Neuronal stem cell (in vitro differentiated cells): ENCODE measurements at regions not wholly inside any gene's neighbourhood (a gene's known extent, or its start where the extent isn't known, plus 50 kb on each side); places are given as distances from the start of the nearest gene placed in this dataset.

ENCODE experiments used
- DNase-seq: peaks from one replicate; pipeline ENCODE4 v3.0.0-alpha.2; 2013; ENCODE audit warnings: low spot score
- H2AFZ ChIP-seq: one replicate; pipeline ENCODE4 v1.6.1; 2013; ENCODE audit warnings: mild to moderate bottlenecking, low read length, inconsistent platforms
- H2AK5ac ChIP-seq: 2 replicates; pipeline ENCODE4 v1.6.1; 2013; ENCODE audit warnings: low read depth, mild to moderate bottlenecking, inconsistent platforms, low read length, moderate library complexity, mixed read lengths
- H2BK120ac ChIP-seq: 2 replicates; pipeline ENCODE4 v1.6.1; 2013; ENCODE audit warnings: low read depth, mild to moderate bottlenecking, inconsistent platforms, low read length, moderate library complexity, mixed read lengths
- H2BK12ac ChIP-seq: one replicate; pipeline ENCODE4 v1.6.1; 2013; ENCODE audit warnings: low read length, inconsistent platforms
- H2BK15ac ChIP-seq: 2 replicates; pipeline ENCODE4 v1.6.1; 2013; ENCODE audit warnings: mild to moderate bottlenecking, low read length, inconsistent platforms, mixed read lengths
- H2BK5ac ChIP-seq: one replicate; pipeline ENCODE4 v1.6.1; 2013; ENCODE audit warnings: inconsistent platforms, mild to moderate bottlenecking, low read length, moderate library complexity
- H3K14ac ChIP-seq: one replicate; pipeline ENCODE4 v1.6.1; 2013; ENCODE audit warnings: low read length, inconsistent platforms
- H3K18ac ChIP-seq: 2 replicates; pipeline ENCODE4 v1.6.1; 2013; ENCODE audit warnings: low read length, inconsistent platforms
- H3K23ac ChIP-seq: 2 replicates; pipeline ENCODE4 v1.6.1; 2013; ENCODE audit warnings: low read depth, mild to moderate bottlenecking, mixed read lengths, low read length, inconsistent platforms; ENCODE audit not compliant: poor library complexity
- H3K27ac ChIP-seq: replicated peaks from 3 replicates; pipeline ENCODE4 v1.5.1; 2013; ENCODE audit warnings: low read length, inconsistent platforms
- H3K27me3 ChIP-seq, 3 experiments: 2 replicates each; pipeline ENCODE4 v1.6.1; 2013; ENCODE audit warnings: low read length in 3 of 3, mild to moderate bottlenecking in 2 of 3, inconsistent platforms in 1 of 3, low read depth in 1 of 3, mixed read lengths in 1 of 3, moderate library complexity in 1 of 3; ENCODE audit not compliant: control insufficient read depth in 3 of 3, insufficient read depth in 3 of 3
- H3K36me3 ChIP-seq, 2 donors: replicated peaks in 1 of 2; 2 replicates each; pipeline ENCODE4 v1.6.1; 2013; ENCODE audit warnings: low read length in 2 of 2; ENCODE audit not compliant: control insufficient read depth in 2 of 2, insufficient read depth in 2 of 2
- H3K4ac ChIP-seq: 2 replicates; pipeline ENCODE4 v1.6.1; 2013; ENCODE audit warnings: inconsistent platforms, mild to moderate bottlenecking, low read length, moderate library complexity
- H3K4me1 ChIP-seq, 2 donors: 1 replicate in 1 of 2; 2 replicates in 1 of 2; pipeline ENCODE4 v1.6.1; 2013; ENCODE audit warnings: low read length in 2 of 2, low read depth in 1 of 2; ENCODE audit not compliant: control insufficient read depth in 2 of 2, insufficient read depth in 1 of 2
- H3K4me2 ChIP-seq: one replicate; pipeline ENCODE4 v1.6.1; 2013; ENCODE audit warnings: mild to moderate bottlenecking, low read length, inconsistent platforms; ENCODE audit not compliant: insufficient read depth, poor library complexity, severe bottlenecking
- H3K4me3 ChIP-seq, 2 donors: 2 replicates each; pipeline ENCODE4 v1.5.1; 2013; ENCODE audit warnings: low read length in 2 of 2, mild to moderate bottlenecking in 2 of 2, inconsistent platforms in 1 of 2, moderate library complexity in 1 of 2
- H3K79me1 ChIP-seq: one replicate; pipeline ENCODE4 v1.6.1; 2013; ENCODE audit warnings: low read depth, mild to moderate bottlenecking, inconsistent platforms, low read length, moderate library complexity
- H3K9ac ChIP-seq: one replicate; pipeline ENCODE4 v1.6.1; 2013; ENCODE audit warnings: mild to moderate bottlenecking, low read depth, low read length, inconsistent platforms; ENCODE audit not compliant: poor library complexity
- H3K9me3 ChIP-seq, 2 donors: replicated peaks in 1 of 2; 2 replicates each; pipeline versions ENCODE3 to v1.6.1; 2013; ENCODE audit warnings: low read length in 2 of 2, mild to moderate bottlenecking in 2 of 2, inconsistent platforms in 1 of 2, low read depth in 1 of 2, mixed read lengths in 1 of 2, moderate library complexity in 1 of 2; ENCODE audit not compliant: control insufficient read depth in 2 of 2, insufficient read depth in 1 of 2
- H4K8ac ChIP-seq: one replicate; pipeline ENCODE4 v1.6.1; 2013; ENCODE audit warnings: low read depth, mild to moderate bottlenecking, inconsistent platforms, low read length, moderate library complexity
- H4K91ac ChIP-seq: one replicate; pipeline ENCODE4 v1.6.1; 2013; ENCODE audit warnings: low read length, low read depth, mild to moderate bottlenecking, inconsistent platforms; ENCODE audit not compliant: poor library complexity
- WGBS, 2 donors: extraction: QIAGEN DNeasy Blood & Tissue Kit; methylation state at CpG; one replicate each; pipeline ENCODE4 v1.1.7; 2013; ENCODE audit warnings: missing lambda C conversion rate in 2 of 2, mixed read lengths in 1 of 2; ENCODE audit not compliant: insufficient read length in 2 of 2, insufficient replicate concordance in 1 of 2; ENCODE audit errors: extremely low coverage in 2 of 2; 5-methylcytosine and 5-hydroxymethylcytosine counted together

DNA sequence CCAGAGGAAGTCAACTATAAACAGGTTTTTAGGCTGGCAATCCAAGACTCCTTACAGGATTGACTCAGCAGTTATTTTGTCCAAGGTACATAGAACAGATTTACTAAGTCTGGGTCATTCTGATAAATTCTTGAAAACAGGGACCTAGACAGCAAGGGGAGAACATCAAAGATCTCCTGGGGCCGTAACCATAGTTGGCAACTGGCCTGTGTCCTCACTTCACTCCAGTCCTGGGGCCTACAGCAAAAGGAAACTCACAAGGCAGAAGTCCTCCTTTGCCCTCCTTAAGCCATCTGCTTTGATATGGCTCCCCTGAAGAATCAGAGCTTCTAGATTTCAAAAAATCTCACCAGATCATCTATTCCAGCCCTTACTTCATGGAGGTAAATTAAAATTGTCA is 207.2 kb upstream of the IGF1 start:
- no peak overlapping the region for H4K91ac ChIP-seq
- H2AFZ ChIP-seq, result no peak overlapping the region
- H3K23ac ChIP-seq, result no peak overlapping the region
- DNase-seq, result no peak
- H3K4me2 ChIP-seq, result no peak overlapping the region
- no peak overlapping the region for H3K27ac ChIP-seq
- H2AK5ac ChIP-seq, result no peak overlapping the region
- H3K4me1 ChIP-seq, result peaks cover 13 to 14% of the 10 kb centered on the region in 2 donors
- no peak overlapping the region for H4K8ac ChIP-seq
- H3K9me3 ChIP-seq, result no peaks in the 10 kb centered on the region
- H2BK12ac ChIP-seq, result no peak overlapping the region
- no CpG with 5 or more reads among the region's 1 CpG for WGBS, 2 donors
- H2BK5ac ChIP-seq, result no peak overlapping the region
- no peak overlapping the region for H3K14ac ChIP-seq
- peaks cover 0 to 16% (median 0%) of the 10 kb centered on the region in 3 experiments for H3K27me3 ChIP-seq
- H2BK120ac ChIP-seq, result no peak overlapping the region
- H3K79me1 ChIP-seq, result no peaks in the 10 kb centered on the region
- no peak overlapping the region for H3K4me3 ChIP-seq
- H2BK15ac ChIP-seq, result no peak overlapping the region
- H3K4ac ChIP-seq, result no peak overlapping the region
- no peaks in the 10 kb centered on the region for H3K36me3 ChIP-seq
- no peak overlapping the region for H3K18ac ChIP-seq
- no peak overlapping the region for H3K9ac ChIP-seq

DNA sequence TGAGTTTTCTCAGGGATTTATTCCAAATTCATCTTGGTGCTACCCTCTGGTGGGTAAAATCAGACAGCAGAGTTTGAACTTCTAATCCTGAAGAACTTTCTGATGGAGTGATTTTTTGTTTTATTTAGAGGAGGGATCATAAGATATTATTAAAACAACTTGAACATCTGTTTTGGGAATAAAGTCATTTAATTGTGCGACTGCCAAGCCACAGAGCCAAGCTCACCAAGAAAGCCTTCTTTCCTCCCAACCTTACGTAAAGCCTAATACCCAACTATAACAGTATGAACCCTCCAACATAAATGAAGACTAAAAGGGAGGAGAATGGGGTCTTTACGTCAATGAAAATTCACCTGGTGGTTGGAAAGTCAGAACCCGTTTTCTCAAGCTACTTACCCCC is 205.5 kb upstream of the IGF1 start:
- no peaks in the 10 kb centered on the region for H3K79me1 ChIP-seq
- no peak overlapping the region for H3K9ac ChIP-seq
- no peak overlapping the region for H3K23ac ChIP-seq
- WGBS, 2 donors, result no CpG with 5 or more reads among the region's 4 CpGs
- H4K8ac ChIP-seq, result no peak overlapping the region
- H3K18ac ChIP-seq, result no peak overlapping the region
- no peak overlapping the region for H2AK5ac ChIP-seq
- H3K9me3 ChIP-seq, result no peaks in the 10 kb centered on the region
- H2BK120ac ChIP-seq, result no peak overlapping the region
- H2BK5ac ChIP-seq, result no peak overlapping the region
- no peak for DNase-seq
- no peak overlapping the region for H3K27ac ChIP-seq
- no peak overlapping the region for H4K91ac ChIP-seq
- H3K27me3 ChIP-seq, result peaks cover 0 to 6% (median 0%) of the 10 kb centered on the region in 3 experiments
- H2AFZ ChIP-seq, result no peak overlapping the region
- no peak overlapping the region for H3K14ac ChIP-seq
- peaks cover 4 to 5% of the 10 kb centered on the region in 2 donors for H3K4me1 ChIP-seq
- H3K4ac ChIP-seq, result no peak overlapping the region
- H2BK15ac ChIP-seq, result no peak overlapping the region
- H3K36me3 ChIP-seq, result no peaks in the 10 kb centered on the region
- no peak overlapping the region for H3K4me2 ChIP-seq
- no peak overlapping the region for H2BK12ac ChIP-seq
- H3K4me3 ChIP-seq, result no peak overlapping the region

DNA sequence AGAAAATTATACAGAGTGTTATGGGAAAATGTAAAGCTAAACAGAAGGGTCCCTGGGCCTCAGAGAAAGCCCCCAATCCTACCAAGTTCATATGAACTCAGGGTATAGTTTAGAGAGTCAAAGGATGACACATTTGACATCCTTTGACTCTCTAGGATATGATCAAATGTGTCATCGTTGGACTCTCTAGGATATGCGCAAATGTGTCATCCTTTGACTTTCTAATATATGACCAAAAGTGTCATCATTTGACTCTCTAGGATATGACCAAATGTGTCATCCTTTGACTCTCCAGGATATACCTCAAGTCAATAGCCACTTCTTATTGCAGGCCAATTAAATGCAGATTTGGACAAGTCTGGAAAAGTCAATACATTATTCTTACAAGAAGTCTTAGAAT is 204.8 kb upstream of the IGF1 start:
- Histone ChIP-seq H3K9me3 (no peaks in the 10 kb centered on the region), H2BK15ac (no peak overlapping the region), H2BK5ac (no peak overlapping the region), H2BK120ac (no peak overlapping the region), H3K36me3 (no peaks in the 10 kb centered on the region), H3K4me2 (no peak overlapping the region), H2AK5ac (no peak overlapping the region), H3K4me1 (peaks cover 0 to 2% of the 10 kb centered on the region in 2 donors), H3K9ac (no peak overlapping the region), H2BK12ac (no peak overlapping the region), H4K8ac (no peak overlapping the region), H4K91ac (no peak overlapping the region), H3K27ac (no peak overlapping the region), H3K4me3 (no peak overlapping the region), H3K4ac (no peak overlapping the region), H2AFZ (no peak overlapping the region), H3K18ac (no peak overlapping the region), H3K14ac (no peak overlapping the region), H3K23ac (no peak overlapping the region), H3K27me3 (peaks cover 0 to 6% (median 0%) of the 10 kb centered on the region in 3 experiments), H3K79me1 (no peaks in the 10 kb centered on the region)
- no CpG with 5 or more reads among the region's 2 CpGs for WGBS, 2 donors
- DNase-seq, result no peak

DNA sequence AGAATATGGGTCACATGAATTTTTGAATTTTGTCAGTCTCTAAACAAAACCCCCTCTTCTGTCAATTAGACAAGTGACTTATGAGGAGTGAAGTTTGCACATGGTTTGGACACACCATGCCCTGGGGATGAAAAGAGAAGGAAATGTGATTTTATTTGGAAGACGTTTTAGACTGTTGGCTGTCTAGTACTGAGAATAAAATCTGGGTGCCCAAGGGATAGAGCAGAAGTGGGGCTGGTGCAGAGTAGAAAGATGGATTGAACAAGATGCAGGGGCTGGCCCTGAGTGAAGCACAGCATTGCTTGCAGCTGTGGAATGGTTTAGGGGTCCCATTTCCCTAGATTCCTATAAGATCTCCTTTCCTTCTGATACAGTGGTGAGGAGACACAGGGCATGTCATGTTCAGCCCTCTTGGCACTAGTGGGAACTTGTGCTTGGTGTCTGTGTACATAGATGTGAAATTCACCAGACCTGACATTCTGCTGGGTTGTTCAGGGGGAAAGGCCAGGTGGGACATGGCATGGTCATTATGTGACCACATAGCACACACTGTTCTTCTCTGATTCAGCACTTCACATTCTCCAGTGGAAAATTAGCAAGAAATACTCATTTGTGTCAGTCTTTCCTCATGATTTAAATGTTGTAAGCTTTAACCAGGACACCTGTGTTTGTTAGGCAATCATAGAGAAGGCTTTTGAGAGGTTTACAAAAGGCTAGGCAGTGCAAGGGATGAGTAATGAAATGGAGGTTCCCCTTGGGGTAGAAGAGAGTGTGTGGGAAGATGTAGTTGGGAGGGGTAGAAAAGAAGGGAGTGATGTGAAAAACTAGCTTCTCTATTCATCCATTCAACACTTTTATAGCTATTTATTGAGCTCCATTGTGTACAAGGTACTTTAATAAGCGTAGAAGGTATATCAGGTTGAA is 202.3 kb upstream of the IGF1 start:
- H3K14ac ChIP-seq, result no peak overlapping the region
- WGBS, 2 donors, result no CpG with 5 or more reads among the region's 2 CpGs
- DNase-seq, result no peak
- no peak overlapping the region for H3K18ac ChIP-seq
- no peak overlapping the region for H2BK12ac ChIP-seq
- no peak overlapping the region for H3K4ac ChIP-seq
- H3K23ac ChIP-seq, result no peak overlapping the region
- H4K91ac ChIP-seq, result no peak overlapping the region
- H2AFZ ChIP-seq, result no peak overlapping the region
- H3K79me1 ChIP-seq, result no peaks in the 10 kb centered on the region
- H2BK5ac ChIP-seq, result no peak overlapping the region
- H3K9me3 ChIP-seq, result peaks cover 0 to 3% of the 10 kb centered on the region in 2 donors
- H3K4me1 ChIP-seq, result no peaks in the 10 kb centered on the region
- no peak overlapping the region for H2AK5ac ChIP-seq
- H4K8ac ChIP-seq, result no peak overlapping the region
- no peaks in the 10 kb centered on the region for H3K36me3 ChIP-seq
- no peaks in the 10 kb centered on the region for H3K27me3 ChIP-seq
- H3K27ac ChIP-seq, result no peak overlapping the region
- no peak overlapping the region for H2BK15ac ChIP-seq
- no peak overlapping the region for H2BK120ac ChIP-seq
- no peak overlapping the region for H3K9ac ChIP-seq
- no peak overlapping the region for H3K4me3 ChIP-seq
- no peak overlapping the region for H3K4me2 ChIP-seq
